ENCODE measurements at regions not wholly inside any gene's neighbourhood (a gene's known extent, or its start where the extent isn't known, plus 50 kb on each side); places are given as distances from the start of the nearest gene placed in this dataset.

DNA sequence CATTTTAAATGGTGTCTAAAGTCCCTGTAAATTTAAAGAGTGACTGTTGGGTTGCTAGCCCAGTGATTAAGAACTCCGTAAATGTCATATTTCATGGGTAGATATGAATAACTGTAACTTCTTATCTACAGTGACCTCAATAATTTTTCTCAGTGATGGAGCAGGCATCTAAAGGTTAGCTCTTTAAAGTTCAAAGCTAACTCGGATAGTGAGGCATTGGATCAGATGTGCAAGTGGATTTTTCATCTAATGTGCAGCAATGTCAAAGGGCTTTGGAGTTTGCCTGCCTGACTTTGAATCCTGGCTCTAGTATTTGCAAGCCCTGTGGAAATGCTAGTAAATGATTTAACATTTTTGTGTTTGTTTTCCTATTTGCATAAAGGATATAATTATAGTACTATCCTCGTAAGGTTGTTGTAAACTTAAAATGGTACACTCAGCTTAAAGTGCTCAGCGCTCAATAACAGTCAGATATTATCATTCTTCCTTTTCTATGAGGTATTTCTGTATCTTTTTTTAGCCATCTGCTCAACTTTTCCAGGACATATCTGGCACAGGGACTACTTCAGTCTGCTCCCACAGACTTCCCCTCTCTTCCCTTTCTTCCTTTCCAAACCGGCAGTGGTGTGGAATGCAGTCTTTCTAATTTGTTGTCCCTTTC, 163.7 kb upstream of the ELL2 start:
- no peak overlapping the region for H3K4me2 ChIP-seq (ENCODE audit: insufficient read depth in 1 of 2, low read depth in 2 of 2, low read length in 2 of 2)
- H2AFZ ChIP-seq (ENCODE audit: low read length), result 0 out of 2 replicates have a peak overlapping the region, but pooled peaks have one; percentile 69
- no peak overlapping the region for H3K18ac ChIP-seq (ENCODE audit: extremely low read depth, low read length)
- H3K4me1 ChIP-seq (replicated peaks in 1 of 4; ENCODE audit: control insufficient read depth in 3 of 4, insufficient read depth in 4 of 4, low read length in 3 of 4), result no peaks in the 10 kb centered on the region
- DNase-seq (ENCODE audit: low read depth in 1 of 2, low spot score in 2 of 2), result no peak
- H3K56ac ChIP-seq (replicated peaks; ENCODE audit: insufficient read length, low read depth, low read length), result no peak overlapping the region
- H3K23me2 ChIP-seq (ENCODE audit: low read depth, low read length), result no peaks in the 10 kb centered on the region
- ChIA-PET POLR2A (ENCODE audit: partially characterized antibody) (no interaction called here), CTCF (ENCODE audit: partially characterized antibody) (no interaction called here)
- H2BK120ac ChIP-seq (replicated peaks; ENCODE audit: low read depth, low read length), result no peak overlapping the region
- no peak overlapping the region for H3K27ac ChIP-seq (ENCODE audit: low read depth, low read length)
- no peak overlapping the region for H2BK15ac ChIP-seq (ENCODE audit: low read length)
- no peaks in the 10 kb centered on the region for H3K9me3 ChIP-seq (ENCODE audit: insufficient read depth in 2 of 2, low read depth in 1 of 2, low read length in 1 of 2)
- no peak for TF ChIP-seq TAF1 (IDR thresholded peaks at IDR 0.05; ENCODE audit: low read depth, low read length)
- no peak for TF ChIP-seq CBX8 (IDR thresholded peaks at IDR 0.05; ENCODE audit: borderline replicate concordance, low read depth, low read length)
- no peak for TF ChIP-seq CBX5 (IDR thresholded peaks at IDR 0.05; ENCODE audit: low read depth, low read length)
- no peak for TF ChIP-seq PHF8 (conservative IDR thresholded peaks at IDR 0.05; ENCODE audit: low read depth, low read length)
- H2AK5ac ChIP-seq (ENCODE audit: low read depth, low read length), result no peak overlapping the region
- no peaks in the 10 kb centered on the region for H3K27me3 ChIP-seq (replicated peaks in 1 of 4; ENCODE audit: control insufficient read depth in 3 of 4, extremely low read depth in 1 of 4, insufficient read depth in 3 of 4, low read length in 3 of 4)
- H3K4me3 ChIP-seq (ENCODE audit: extremely low read depth in 1 of 4, insufficient read depth in 2 of 4, low read depth in 3 of 4, low read length in 4 of 4), result no peak overlapping the region
- H3K23ac ChIP-seq (ENCODE audit: insufficient read length), result no peak overlapping the region
- H4K5ac ChIP-seq (ENCODE audit: insufficient read length, low read depth, low read length), result no peak overlapping the region
- H3K36me3 ChIP-seq (ENCODE audit: control insufficient read depth in 2 of 4, insufficient read depth in 4 of 4, low read length in 3 of 4), result no peaks in the 10 kb centered on the region
- no peak overlapping the region for H3K14ac ChIP-seq (ENCODE audit: insufficient read length)
- no peaks in the 10 kb centered on the region for H3K79me1 ChIP-seq (ENCODE audit: low read depth, low read length)
- peak; percentile 39 for FAIRE-seq
- no peaks in the 10 kb centered on the region for H3K79me2 ChIP-seq (ENCODE audit: control insufficient read depth in 1 of 2, insufficient read depth in 2 of 2, low read length in 2 of 2)
- 87% methylated on average over 5 of the region's 5 CpGs; no CpG with 5 or more reads in 1 of the 2 experiments for WGBS, 2 experiments (ENCODE audit: extremely low coverage in 1 of 2, insufficient coverage in 1 of 2, insufficient read length in 1 of 2, insufficient replicate concordance in 2 of 2, low coverage in 1 of 2, low lambda C conversion rate in 2 of 2, missing lambda C conversion rate in 1 of 2)
- no peak overlapping the region for H2BK20ac ChIP-seq (ENCODE audit: low read length)
- no peaks in the 10 kb centered on the region for H4K20me1 ChIP-seq (replicated peaks in 1 of 2; ENCODE audit: control insufficient read depth in 1 of 2, insufficient read depth in 2 of 2, low read length in 2 of 2)
- no peak overlapping the region for H3K4ac ChIP-seq (replicated peaks; ENCODE audit: insufficient read length, low read depth, low read length)
- no peak overlapping the region for H4K8ac ChIP-seq (ENCODE audit: extremely low read depth, insufficient read depth, low read length)
- H2BK12ac ChIP-seq (ENCODE audit: low read depth, low read length), result no peak overlapping the region
- H3K9ac ChIP-seq (replicated peaks in 1 of 4; ENCODE audit: extremely low read depth in 1 of 4, low read depth in 3 of 4, low read length in 3 of 4), result no peak overlapping the region
- H4K91ac ChIP-seq (replicated peaks; ENCODE audit: insufficient read length, low read length), result no peak overlapping the region
- no peak overlapping the region for H2BK5ac ChIP-seq (ENCODE audit: low read depth, low read length)

Data from H1 (cell line).